Erythroblast (primary cell): ENCODE measurements at regions not wholly inside any gene's neighbourhood (a gene's known extent, or its start where the extent isn't known, plus 50 kb on each side); places are given as distances from the start of the nearest gene placed in this dataset.

Source experiments
- GATA1 ChIP-seq: IDR thresholded peaks from 2 replicates; pipeline ENCODE4 v1.6.1; 2011; ENCODE audit warnings: low read depth, mild to moderate bottlenecking, control low read depth, low read length, moderate library complexity
- POLR2A ChIP-seq: IDR thresholded peaks from 2 replicates; pipeline ENCODE4 v1.6.1; 2011; ENCODE audit warnings: mild to moderate bottlenecking, low read length

DNA sequence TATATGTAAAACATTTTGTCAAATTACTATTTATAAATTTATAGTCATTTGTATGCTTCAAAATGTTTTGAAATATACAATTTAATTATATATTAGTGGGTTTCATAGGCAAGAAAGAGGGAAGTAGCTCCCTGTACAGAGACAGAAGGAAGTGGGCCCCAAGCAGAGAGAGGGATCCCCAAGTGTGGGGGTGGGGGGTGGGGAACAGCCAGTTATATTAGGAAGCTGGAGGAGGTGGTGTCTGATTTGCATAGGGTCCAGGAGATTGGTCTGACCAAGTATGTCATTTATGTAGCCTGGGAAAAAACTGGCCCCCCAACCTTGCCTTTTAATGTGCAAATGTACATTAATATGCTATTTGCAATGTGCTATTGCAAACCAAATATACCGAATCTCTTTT lies 76.5 kb upstream of the ZSWIM2 start:
- TF ChIP-seq POLR2A = no peak
- no peak for TF ChIP-seq GATA1
